Neural cell (in vitro differentiated cells): ENCODE measurements at regions not wholly inside any gene's neighbourhood (a gene's known extent, or its start where the extent isn't known, plus 50 kb on each side); places are given as distances from the start of the nearest gene placed in this dataset.

Source experiments
- H2AFZ ChIP-seq: fragments of 200-600, 300-800 bp; sonication (generic), shearing (Covaris generic); 2 replicates; pipeline ENCODE4 v1.6.0; 2014; ENCODE audit warnings: low read depth, mild to moderate bottlenecking, antibody characterized with exemption, low read length, moderate library complexity
- H3F3A ChIP-seq: fragments of 200-600 bp; shearing (Covaris generic); 2 replicates; pipeline ENCODE4 v1.6.1; 2016; ENCODE audit warnings: mild to moderate bottlenecking, moderate library complexity, mixed read lengths, antibody characterized with exemption, low read length; ENCODE audit not compliant: insufficient read depth, poor library complexity, severe bottlenecking
- H3K27ac ChIP-seq: fragments of 200-600, 300-800 bp; sonication (generic), shearing (Covaris generic); 2 replicates; pipeline ENCODE4 v1.5.1; 2014; ENCODE audit warnings: mild to moderate bottlenecking, low read length, moderate library complexity
- H3K27me3 ChIP-seq: fragments of 300-800, 200-600 bp; sonication (generic), shearing (Covaris generic); 2 replicates; pipeline ENCODE4 v1.6.0; 2014; ENCODE audit warnings: mild to moderate bottlenecking, low read depth, low read length, moderate library complexity; ENCODE audit not compliant: insufficient read depth
- H3K36me3 ChIP-seq: fragments of 300-800, 200-600 bp; sonication (generic), shearing (Covaris generic); 2 replicates; pipeline ENCODE4 v1.5.1; 2014; ENCODE audit warnings: mild to moderate bottlenecking, antibody characterized with exemption, low read length, moderate library complexity; ENCODE audit not compliant: insufficient read depth
- H3K4me2 ChIP-seq: fragments of 300-800, 200-600 bp; sonication (generic), shearing (Covaris generic); 2 replicates; pipeline ENCODE4 v1.6.0; 2014; ENCODE audit warnings: mild to moderate bottlenecking, low read length
- H3K4me3 ChIP-seq: fragments of 300-800, 200-600 bp; sonication (generic), shearing (Covaris generic); 2 replicates; pipeline ENCODE4 v1.5.1; 2014; ENCODE audit warnings: mild to moderate bottlenecking, low read length, moderate library complexity
- H3K79me2 ChIP-seq: fragments of 200-600 bp; shearing (Covaris generic); replicated peaks from 2 replicates; pipeline ENCODE4 v1.6.0; 2014; ENCODE audit warnings: mild to moderate bottlenecking, low read length, moderate library complexity; ENCODE audit not compliant: insufficient read depth
- H3K9ac ChIP-seq: fragments of 300-800, 200-600 bp; sonication (generic), shearing (Covaris generic); 2 replicates; pipeline ENCODE4 v1.6.1; 2016; ENCODE audit warnings: mild to moderate bottlenecking, low read length, mixed read lengths
- H3K9me2 ChIP-seq: fragments of 200-600 bp; shearing (Covaris generic); 2 replicates; pipeline ENCODE4 v1.6.1; 2016; ENCODE audit warnings: mild to moderate bottlenecking, low read length, mixed read lengths; ENCODE audit not compliant: insufficient read depth
- H3K9me3 ChIP-seq: fragments of 200-600, 300-800 bp; sonication (generic), shearing (Covaris generic); 2 replicates; pipeline ENCODE4 v1.6.1; 2016; ENCODE audit warnings: mild to moderate bottlenecking, mixed run types, low read length, moderate library complexity, mixed read lengths
- H4K20me1 ChIP-seq: fragments of 200-600 bp; shearing (Covaris generic); 2 replicates; pipeline ENCODE4 v1.6.1; 2016; ENCODE audit warnings: mild to moderate bottlenecking, mixed run types; ENCODE audit not compliant: insufficient read depth
- CTCF ChIP-seq: fragments of 450-650 bp; IDR thresholded peaks from 2 replicates; pipeline ENCODE4 v1.5.1; 2014; ENCODE audit warnings: antibody characterized with exemption, mild to moderate bottlenecking, moderate library complexity; ENCODE audit not compliant: poor library complexity, severe bottlenecking
- EP300 ChIP-seq: fragments of 450-650 bp; conservative IDR thresholded peaks from 2 replicates; pipeline ENCODE4 v1.6.1; 2014; ENCODE audit warnings: antibody characterized with exemption, mild to moderate bottlenecking, moderate library complexity; ENCODE audit not compliant: poor library complexity, severe bottlenecking
- EZH2 ChIP-seq: fragments of 200-600, 300-800 bp; shearing (Covaris generic), sonication (generic); IDR thresholded peaks from 2 replicates; pipeline ENCODE4 v1.6.1; 2014; ENCODE audit warnings: antibody characterized with exemption, low read length, borderline replicate concordance, mild to moderate bottlenecking; ENCODE audit not compliant: insufficient read depth, poor library complexity, severe bottlenecking
- MXI1 ChIP-seq: fragments of 450-650 bp; conservative IDR thresholded peaks from 2 replicates; pipeline ENCODE4 v1.6.1; 2014; ENCODE audit warnings: antibody characterized with exemption, mild to moderate bottlenecking; ENCODE audit not compliant: poor library complexity, severe bottlenecking
- POLR2AphosphoS5 ChIP-seq: IDR thresholded peaks from 2 replicates; pipeline ENCODE4 v1.6.1; 2012
- RAD21 ChIP-seq: fragments of 450-650 bp; conservative IDR thresholded peaks from 2 replicates; pipeline ENCODE4 v1.6.1; 2014; ENCODE audit warnings: antibody characterized with exemption, mild to moderate bottlenecking, moderate library complexity
- REST ChIP-seq: IDR thresholded peaks from 2 replicates; pipeline ENCODE4 v1.6.1; 2012; ENCODE audit warnings: borderline replicate concordance
- SMC3 ChIP-seq: fragments of 450-650 bp; conservative IDR thresholded peaks from 2 replicates; pipeline ENCODE4 v1.6.1; 2014; ENCODE audit warnings: antibody characterized with exemption, mild to moderate bottlenecking, moderate library complexity; ENCODE audit not compliant: poor library complexity
- TAF1 ChIP-seq: IDR thresholded peaks from 2 replicates; pipeline ENCODE4 v1.6.1; 2012; ENCODE audit warnings: low read depth

- H3K79me2 ChIP-seq, result no peaks in the 10 kb centered on the region
- H2AFZ ChIP-seq, result no peak overlapping the region
- TF ChIP-seq RAD21 (no peak), MXI1 (no peak), SMC3 (no peak), REST (no peak), TAF1 (no peak), CTCF (no peak), EP300 (no peak), POLR2AphosphoS5 (no peak), EZH2 (no peak)
These were observed 161.1 kb upstream of the PDGFD start for GRCh38 chr11:104325093-104325492.

GRCh38 chr11:104324276-104324675 is 160.3 kb upstream of the PDGFD start:
- H3F3A ChIP-seq, result no peaks in the 10 kb centered on the region
- no peak overlapping the region for H3K4me3 ChIP-seq
- no peaks in the 10 kb centered on the region for H3K79me2 ChIP-seq
- no peaks in the 10 kb centered on the region for H3K9me3 ChIP-seq
- no peak overlapping the region for H3K9ac ChIP-seq
- H2AFZ ChIP-seq, result no peak overlapping the region
- no peak overlapping the region for H3K27ac ChIP-seq
- no peaks in the 10 kb centered on the region for H3K36me3 ChIP-seq
- TF ChIP-seq EP300 (no peak), TAF1 (no peak), MXI1 (no peak), RAD21 (no peak), EZH2 (no peak), POLR2AphosphoS5 (no peak), SMC3 (no peak), CTCF (no peak), REST (no peak)
- no peak overlapping the region for H3K4me2 ChIP-seq
- no peaks in the 10 kb centered on the region for H3K27me3 ChIP-seq
- no peaks in the 10 kb centered on the region for H4K20me1 ChIP-seq
- no peaks in the 10 kb centered on the region for H3K9me2 ChIP-seq

More at GRCh38 chr11:104325093-104325492, 161.1 kb upstream of the PDGFD start:
- Histone ChIP-seq H3K9me2 (no peaks in the 10 kb centered on the region), H3K27me3 (no peaks in the 10 kb centered on the region), H3K9ac (no peak overlapping the region), H3F3A (no peaks in the 10 kb centered on the region), H3K4me2 (no peak overlapping the region), H3K36me3 (no peaks in the 10 kb centered on the region), H3K4me3 (no peak overlapping the region), H3K9me3 (no peaks in the 10 kb centered on the region), H4K20me1 (no peaks in the 10 kb centered on the region), H3K27ac (no peak overlapping the region)
